Epithelial cell of proximal tubule (primary cell): ENCODE measurements at regions not wholly inside any gene's neighbourhood (a gene's known extent, or its start where the extent isn't known, plus 50 kb on each side); places are given as distances from the start of the nearest gene placed in this dataset.

ENCODE experiments used
- DNase-seq: peaks from one replicate; pipeline ENCODE4 v3.0.0-alpha.2; 2011; ENCODE audit warnings: low read depth
- H3K4me3 ChIP-seq: 2 replicates; pipeline ENCODE4 v1.5.1; 2011; ENCODE audit warnings: low read depth, mild to moderate bottlenecking, low read length
- TF ChIP-seq, protein P1 (sequence below): conservative IDR thresholded peaks from 2 replicates; pipeline ENCODE4 v1.5.1; 2012; ENCODE audit warnings: low read depth, mild to moderate bottlenecking, low read length

DNA sequence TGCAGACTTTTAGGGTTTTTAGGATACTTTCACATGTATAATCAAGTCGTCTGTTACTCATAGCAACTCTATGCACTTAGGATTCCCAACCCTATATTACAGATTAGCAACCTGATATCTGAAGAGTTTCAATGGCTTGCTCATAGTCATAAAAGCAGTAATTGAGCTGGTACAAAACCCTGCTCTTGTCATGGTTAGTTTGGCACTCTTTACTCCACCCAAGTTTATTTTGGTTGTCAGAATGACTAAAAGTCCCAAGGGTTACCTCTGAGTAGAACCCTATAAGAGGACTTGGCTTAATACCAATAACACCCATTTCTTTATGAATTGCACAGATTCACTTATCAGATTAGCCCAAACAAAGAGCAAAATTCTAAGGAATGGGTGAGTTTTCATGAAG, 550.6 kb downstream of the SOX6 start:
- no peak for DNase-seq
- no peak overlapping the region for H3K4me3 ChIP-seq
- TF ChIP-seq, protein P1, sequence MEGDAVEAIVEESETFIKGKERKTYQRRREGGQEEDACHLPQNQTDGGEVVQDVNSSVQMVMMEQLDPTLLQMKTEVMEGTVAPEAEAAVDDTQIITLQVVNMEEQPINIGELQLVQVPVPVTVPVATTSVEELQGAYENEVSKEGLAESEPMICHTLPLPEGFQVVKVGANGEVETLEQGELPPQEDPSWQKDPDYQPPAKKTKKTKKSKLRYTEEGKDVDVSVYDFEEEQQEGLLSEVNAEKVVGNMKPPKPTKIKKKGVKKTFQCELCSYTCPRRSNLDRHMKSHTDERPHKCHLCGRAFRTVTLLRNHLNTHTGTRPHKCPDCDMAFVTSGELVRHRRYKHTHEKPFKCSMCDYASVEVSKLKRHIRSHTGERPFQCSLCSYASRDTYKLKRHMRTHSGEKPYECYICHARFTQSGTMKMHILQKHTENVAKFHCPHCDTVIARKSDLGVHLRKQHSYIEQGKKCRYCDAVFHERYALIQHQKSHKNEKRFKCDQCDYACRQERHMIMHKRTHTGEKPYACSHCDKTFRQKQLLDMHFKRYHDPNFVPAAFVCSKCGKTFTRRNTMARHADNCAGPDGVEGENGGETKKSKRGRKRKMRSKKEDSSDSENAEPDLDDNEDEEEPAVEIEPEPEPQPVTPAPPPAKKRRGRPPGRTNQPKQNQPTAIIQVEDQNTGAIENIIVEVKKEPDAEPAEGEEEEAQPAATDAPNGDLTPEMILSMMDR: no peak

DNA sequence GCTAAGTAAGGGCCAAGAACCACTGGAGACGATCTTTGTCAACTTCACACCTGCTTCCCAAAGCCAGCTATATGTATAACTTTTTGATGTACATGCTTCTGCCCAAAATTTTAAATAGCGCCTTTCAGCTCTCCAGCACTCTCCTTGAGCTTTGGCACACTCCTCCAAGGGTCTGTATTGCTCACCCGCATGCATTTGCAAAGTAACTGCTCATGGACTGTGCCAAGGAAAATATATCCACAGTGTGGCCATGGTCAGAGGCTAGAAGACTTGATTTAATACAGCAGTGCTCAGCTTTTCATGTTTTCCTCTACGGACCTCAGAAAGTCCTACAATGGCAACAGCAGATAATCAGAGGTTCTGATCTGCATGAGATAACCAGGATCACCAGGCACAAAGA, 550.1 kb downstream of the SOX6 start:
- TF ChIP-seq, protein P1: no peak

DNA sequence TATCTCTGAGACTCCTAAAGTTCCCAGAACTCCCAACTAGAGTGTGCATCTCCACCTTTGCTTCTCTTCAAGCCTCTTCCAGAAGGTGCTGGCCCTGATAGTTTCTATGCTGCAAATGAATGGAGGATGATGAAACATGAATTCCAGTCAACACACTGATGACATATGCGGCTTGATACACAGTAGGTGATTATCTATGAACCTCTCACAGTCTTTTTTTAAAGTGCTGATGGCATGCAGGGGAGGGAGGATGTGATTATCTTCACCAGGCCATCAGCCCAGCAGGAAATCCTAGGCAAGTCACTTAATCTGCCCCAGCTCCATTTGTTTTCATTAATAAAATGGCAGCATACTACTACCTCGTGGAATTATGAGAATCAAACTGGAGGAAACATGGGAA, 548.5 kb downstream of the SOX6 start:
- TF ChIP-seq, protein P1: no peak
- no peak for DNase-seq
- no peak overlapping the region for H3K4me3 ChIP-seq

More for the DNA sequence above, 550.1 kb downstream of the SOX6 start:
- no peak for DNase-seq
- no peak overlapping the region for H3K4me3 ChIP-seq

DNA sequence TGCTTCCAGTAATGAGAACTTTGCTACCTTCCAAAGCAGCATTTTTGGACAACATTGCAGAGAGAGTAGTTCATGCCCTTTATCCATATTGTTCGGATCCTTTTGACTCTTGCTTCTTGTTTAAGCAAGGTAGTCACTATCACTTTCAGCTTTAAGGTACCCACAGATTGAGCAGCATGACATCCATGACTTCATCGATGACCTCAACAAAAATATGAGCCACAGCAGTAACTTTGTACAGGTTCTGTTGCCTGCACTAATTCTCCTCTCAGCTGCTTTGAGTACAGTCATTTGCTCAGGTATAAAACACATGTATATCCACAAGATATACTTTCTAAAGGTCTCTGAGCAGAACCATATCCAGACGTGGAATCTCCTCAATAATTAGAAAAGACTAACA, 546.3 kb downstream of the SOX6 start:
- no peak for DNase-seq
- TF ChIP-seq, protein P1: no peak
- H3K4me3 ChIP-seq: no peak overlapping the region

DNA sequence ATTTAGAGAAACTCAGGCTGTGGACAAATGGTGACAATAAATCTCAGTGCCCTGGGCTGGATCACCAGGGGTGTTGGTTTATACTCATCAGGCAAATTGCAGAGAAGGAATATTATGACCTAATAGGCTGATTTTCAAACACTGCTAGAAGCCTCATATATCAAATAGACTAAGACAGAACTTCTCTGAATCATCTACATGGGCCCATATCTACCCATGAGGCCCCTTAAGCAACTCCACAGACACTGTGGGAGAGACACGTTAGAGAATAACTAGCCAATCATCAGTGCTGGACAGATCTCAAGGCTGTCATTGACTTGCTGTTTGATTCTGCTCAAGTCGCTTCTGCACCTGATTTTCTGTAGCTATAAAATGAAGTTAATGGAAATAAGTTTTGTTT, 545.8 kb downstream of the SOX6 start:
- TF ChIP-seq, protein P1: no peak
- DNase-seq: no peak
- H3K4me3 ChIP-seq: no peak overlapping the region

DNA sequence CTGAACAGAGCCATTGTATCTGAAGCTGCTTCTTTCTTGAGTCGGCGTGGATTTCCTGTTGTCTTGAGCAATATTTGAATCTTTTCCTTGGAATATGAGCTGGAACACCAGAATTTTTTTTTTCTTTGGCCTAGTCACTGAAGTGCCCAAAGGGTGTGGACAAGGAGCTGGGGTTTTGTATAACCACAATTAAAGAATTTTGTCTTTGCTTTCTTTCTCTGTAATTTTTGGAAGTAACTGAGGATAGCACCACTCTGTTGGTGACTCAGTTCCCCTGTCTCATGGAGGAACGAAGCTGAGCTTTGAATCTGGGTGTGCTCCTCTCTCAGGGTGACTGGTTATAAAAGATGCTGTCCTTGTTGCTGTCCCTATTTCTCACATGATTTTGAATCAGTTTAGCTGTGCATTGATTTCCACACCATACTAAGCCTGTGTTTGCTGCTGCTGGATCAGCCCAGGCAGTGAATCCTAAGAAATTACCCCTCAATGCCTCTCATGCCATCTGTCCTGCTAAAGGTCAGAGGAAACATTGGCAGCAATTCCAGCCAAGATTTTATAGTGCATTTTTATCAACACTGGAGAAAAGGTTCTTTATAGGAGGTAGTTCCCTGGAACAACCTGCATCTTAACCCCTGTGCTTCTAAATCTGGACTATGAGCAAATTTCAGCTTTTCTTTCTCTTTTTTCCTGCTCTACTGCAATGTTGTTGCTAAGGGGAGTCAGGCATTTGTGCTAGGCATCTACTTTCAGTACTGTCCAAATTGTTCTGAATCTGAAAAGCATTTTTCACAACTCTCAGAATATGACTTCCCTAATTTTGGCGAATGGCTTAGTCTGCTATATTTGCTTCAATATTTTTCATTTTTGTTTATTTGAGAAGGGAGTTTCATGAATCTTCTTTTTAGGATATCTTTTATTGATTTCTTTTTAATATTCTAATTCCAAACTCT, 540.8 kb downstream of the SOX6 start:
- no peak for DNase-seq
- no peak overlapping the region for H3K4me3 ChIP-seq

More for the DNA sequence above, 540.8 kb downstream of the SOX6 start:
- TF ChIP-seq, protein P1: no peak
